Body of pancreas (tissue), 4 donors: ENCODE measurements at regions not wholly inside any gene's neighbourhood (a gene's known extent, or its start where the extent isn't known, plus 50 kb on each side); places are given as distances from the start of the nearest gene placed in this dataset.

ENCODE experiments used
- ATAC-seq: fragments of 150-250 bp; one replicate; pipeline ENCODE4 v1.9.1; 2016
- DNase-seq, 4 donors: peaks; one replicate each; pipeline ENCODE4 v3.0.0-alpha.2; 2019
- H3K27ac ChIP-seq, 4 donors: fragments of 200-600 bp; sonication (generic); 1 replicate in 3 of 4; 2 replicates in 1 of 4; pipeline versions ENCODE4 v1.5.1 to v1.6.1; 2016 to 2019; ENCODE audit warnings: mild to moderate bottlenecking in 1 of 4, mixed read lengths in 1 of 4, moderate library complexity in 1 of 4
- H3K27me3 ChIP-seq, 2 donors: fragments of 200-600 bp; sonication (generic); one replicate each; pipeline ENCODE4 v1.6.0; 2016; ENCODE audit warnings: mild to moderate bottlenecking in 1 of 2
- H3K36me3 ChIP-seq, 2 donors: fragments of 200-600 bp; sonication (generic); replicated peaks in 1 of 2; 2 replicates each; pipeline ENCODE4 v1.5.1; 2016; ENCODE audit warnings: low read depth in 2 of 2; ENCODE audit not compliant: insufficient read depth in 1 of 2
- H3K4me1 ChIP-seq: fragments of 200-600 bp; sonication (generic); one replicate; pipeline ENCODE4 v1.6.0; 2016
- H3K4me3 ChIP-seq, 2 donors: fragments of 200-600 bp; sonication (generic); 1 replicate in 1 of 2; 2 replicates in 1 of 2; pipeline ENCODE4 v1.5.1; 2016 to 2019
- H3K9me3 ChIP-seq, 3 donors: fragments of 200-600 bp; sonication (generic); 1 replicate in 2 of 3; 2 replicates in 1 of 3; pipeline ENCODE4 v1.5.1; 2016
- POLR2A ChIP-seq, 3 donors: fragments of 450-650 bp; IDR thresholded peaks; one replicate each; pipeline ENCODE4 v1.6.1; 2016; ENCODE audit warnings: antibody characterized with exemption in 3 of 3, mild to moderate bottlenecking in 2 of 3
- WGBS, 2 donors: methylation state at CpG; one replicate each; pipeline ENCODE4 v1.1.5; 2017; 5-methylcytosine and 5-hydroxymethylcytosine counted together
- intact Hi-C: fragments of 100-400 bp; cut with DNase I; formaldehyde crosslinking; loops from one replicate; pipeline ENCODE4 v1.15.1; 2023
- TF ChIP-seq, protein P1 (sequence below), 7 experiments: fragments of 450-650 bp in 4 of 7; fragments of 200-600 bp in 3 of 7; sonication (generic) in 3 of 7; IDR thresholded peaks; one replicate each; pipeline ENCODE4 v1.5.1; 2016 to 2019; ENCODE audit warnings: antibody characterized with exemption in 7 of 7

DNA sequence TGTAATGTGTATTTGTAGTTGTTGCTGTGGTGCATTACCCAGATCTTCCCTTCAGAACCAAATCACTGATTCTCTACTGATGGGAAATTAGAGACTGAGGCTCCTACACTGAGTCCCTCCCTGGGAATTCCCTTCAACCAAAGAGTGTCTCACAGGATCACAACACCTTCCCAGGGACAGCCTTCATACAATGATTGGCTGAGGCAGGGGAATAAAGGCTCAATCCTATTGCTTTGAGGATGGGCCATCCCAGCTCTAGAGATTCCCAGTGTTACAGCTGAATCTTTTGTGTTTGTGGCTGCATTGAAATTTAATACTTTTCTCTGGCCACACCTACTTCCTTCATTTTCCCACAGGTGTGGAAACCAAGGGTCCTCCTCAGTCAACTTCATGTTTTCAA, 96.4 kb upstream of the ELL2 start:
- intact Hi-C loops: no loop called here
- ATAC-seq: no peak
- no peak overlapping the region for H3K27ac ChIP-seq
- DNase-seq: no peak
- no peak overlapping the region for H3K4me3 ChIP-seq
- H3K4me1 ChIP-seq: peaks cover 2% of the 10 kb centered on the region
- H3K9me3 ChIP-seq: no peaks in the 10 kb centered on the region
- no peaks in the 10 kb centered on the region for H3K36me3 ChIP-seq
- TF ChIP-seq, protein P1, sequence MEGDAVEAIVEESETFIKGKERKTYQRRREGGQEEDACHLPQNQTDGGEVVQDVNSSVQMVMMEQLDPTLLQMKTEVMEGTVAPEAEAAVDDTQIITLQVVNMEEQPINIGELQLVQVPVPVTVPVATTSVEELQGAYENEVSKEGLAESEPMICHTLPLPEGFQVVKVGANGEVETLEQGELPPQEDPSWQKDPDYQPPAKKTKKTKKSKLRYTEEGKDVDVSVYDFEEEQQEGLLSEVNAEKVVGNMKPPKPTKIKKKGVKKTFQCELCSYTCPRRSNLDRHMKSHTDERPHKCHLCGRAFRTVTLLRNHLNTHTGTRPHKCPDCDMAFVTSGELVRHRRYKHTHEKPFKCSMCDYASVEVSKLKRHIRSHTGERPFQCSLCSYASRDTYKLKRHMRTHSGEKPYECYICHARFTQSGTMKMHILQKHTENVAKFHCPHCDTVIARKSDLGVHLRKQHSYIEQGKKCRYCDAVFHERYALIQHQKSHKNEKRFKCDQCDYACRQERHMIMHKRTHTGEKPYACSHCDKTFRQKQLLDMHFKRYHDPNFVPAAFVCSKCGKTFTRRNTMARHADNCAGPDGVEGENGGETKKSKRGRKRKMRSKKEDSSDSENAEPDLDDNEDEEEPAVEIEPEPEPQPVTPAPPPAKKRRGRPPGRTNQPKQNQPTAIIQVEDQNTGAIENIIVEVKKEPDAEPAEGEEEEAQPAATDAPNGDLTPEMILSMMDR (IDR thresholded peaks at IDR 0.05): no peak
- no peak for TF ChIP-seq POLR2A (IDR thresholded peaks at IDR 0.05)
- H3K27me3 ChIP-seq: no peaks in the 10 kb centered on the region

- intact Hi-C loops: no loop called here
Measured at GRCh38 chr5:96054311-96055030, 92.8 kb upstream of the ELL2 start.

GRCh38 chr5:96053063-96053735, 91.5 kb upstream of the ELL2 start:
- intact Hi-C loops: no loop called here
- WGBS, 2 donors: 66 to 71% methylated on average over 3 of the region's 3 CpGs
- no peaks in the 10 kb centered on the region for H3K36me3 ChIP-seq
- ATAC-seq (no peak), DNase-seq (no peak)
- peaks cover 37% of the 10 kb centered on the region for H3K4me1 ChIP-seq
- TF ChIP-seq POLR2A (IDR thresholded peaks at IDR 0.05): no peak
- TF ChIP-seq, protein P1 (IDR thresholded peaks at IDR 0.05): no peak
- no peak overlapping the region for H3K27ac ChIP-seq
- H3K4me3 ChIP-seq: no peak overlapping the region
- no peaks in the 10 kb centered on the region for H3K9me3 ChIP-seq
- H3K27me3 ChIP-seq: no peaks in the 10 kb centered on the region

More at GRCh38 chr5:96054311-96055030, 92.8 kb upstream of the ELL2 start:
- Histone ChIP-seq H3K4me1 (peaks cover 26% of the 10 kb centered on the region), H3K4me3 (no peak overlapping the region), H3K36me3 (no peaks in the 10 kb centered on the region), H3K27ac (no peak overlapping the region), H3K9me3 (no peaks in the 10 kb centered on the region), H3K27me3 (no peaks in the 10 kb centered on the region)
- DNase-seq: no peak
- ATAC-seq: no peak
- WGBS, 2 donors: 75 to 82% methylated on average over 5 of the region's 5 CpGs
- TF ChIP-seq POLR2A (IDR thresholded peaks at IDR 0.05): no peak
- TF ChIP-seq, protein P1 (IDR thresholded peaks at IDR 0.05): no peak

DNA sequence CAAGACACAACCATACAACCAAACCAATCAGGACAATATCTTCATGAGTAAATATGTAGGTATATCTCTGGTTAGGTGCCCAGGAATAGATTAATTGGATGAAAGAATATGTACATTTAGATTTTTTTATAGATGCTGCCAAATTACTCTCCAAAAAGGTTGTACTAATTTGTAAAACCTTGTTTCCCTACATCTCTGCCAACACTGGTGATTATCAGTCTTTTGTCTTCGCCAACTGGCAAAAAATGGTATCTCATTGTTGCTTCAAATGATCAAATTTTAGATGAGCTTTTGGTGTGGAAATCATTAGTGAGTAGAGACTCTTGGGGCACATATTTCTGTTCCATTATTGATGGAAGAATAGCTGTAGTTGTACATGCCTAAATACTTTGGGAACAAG, 90.7 kb upstream of the ELL2 start:
- peaks cover 37% of the 10 kb centered on the region for H3K4me1 ChIP-seq
- ATAC-seq (no peak), DNase-seq (no peak)
- H3K27ac ChIP-seq: peak overlapping the region in 1 of 4 donors; percentile 73
- no peaks in the 10 kb centered on the region for H3K27me3 ChIP-seq
- H3K4me3 ChIP-seq: no peak overlapping the region
- H3K9me3 ChIP-seq: no peaks in the 10 kb centered on the region
- no peaks in the 10 kb centered on the region for H3K36me3 ChIP-seq
- TF ChIP-seq, protein P1 (IDR thresholded peaks at IDR 0.05): no peak
- TF ChIP-seq POLR2A (IDR thresholded peaks at IDR 0.05): no peak
- WGBS, 2 donors: 93% methylated on average over 1 of the region's 1 CpG
- intact Hi-C loops: no loop called here
